ENCODE measurements at regions not wholly inside any gene's neighbourhood (a gene's known extent, or its start where the extent isn't known, plus 50 kb on each side); places are given as distances from the start of the nearest gene placed in this dataset.
"Not testable (repeated sequence)": the region's sequence is repeated elsewhere in the genome, so short reads cannot be mapped to it uniquely, and the experiment has no call there.

GRCh38 chr2:194062401-194062800, 1594.6 kb upstream of the SLC39A10 start:
- H3K4me3 ChIP-seq (ENCODE audit: insufficient read depth, low read depth, low read length): no peak overlapping the region
- WGBS, 2 experiments: 97 to 98% methylated on average over 3 of the region's 3 CpGs
- H3K27ac ChIP-seq (ENCODE audit: insufficient read depth, low read depth, low read length, poor library complexity, severe bottlenecking): no peak overlapping the region

GRCh38 chr2:194060269-194060668, 1596.8 kb upstream of the SLC39A10 start:
- no peak overlapping the region for H3K27ac ChIP-seq (ENCODE audit: insufficient read depth, low read depth, low read length, poor library complexity, severe bottlenecking)
- WGBS, 2 experiments: 91 to 96% methylated on average over 3 of the region's 3 CpGs
- no peaks in the 10 kb centered on the region for H3K36me3 ChIP-seq (ENCODE audit: control insufficient read depth, insufficient read depth, low read length)
- no peak overlapping the region for H3K4me3 ChIP-seq (ENCODE audit: insufficient read depth, low read depth, low read length)
- no peaks in the 10 kb centered on the region for H3K27me3 ChIP-seq (ENCODE audit: control insufficient read depth, insufficient read depth, low read length, poor library complexity, severe bottlenecking)
- H3K4me1 ChIP-seq (ENCODE audit: control insufficient read depth, insufficient read depth, low read length): no peaks in the 10 kb centered on the region
- no peaks in the 10 kb centered on the region for H3K9me3 ChIP-seq (ENCODE audit: control insufficient read depth, low read length)

More at GRCh38 chr2:194062401-194062800, 1594.6 kb upstream of the SLC39A10 start:
- H3K27me3 ChIP-seq (ENCODE audit: control insufficient read depth, insufficient read depth, low read length, poor library complexity, severe bottlenecking): no peaks in the 10 kb centered on the region
- no peaks in the 10 kb centered on the region for H3K9me3 ChIP-seq (ENCODE audit: control insufficient read depth, low read length)
- no peaks in the 10 kb centered on the region for H3K36me3 ChIP-seq (ENCODE audit: control insufficient read depth, insufficient read depth, low read length)
- H3K4me1 ChIP-seq (ENCODE audit: control insufficient read depth, insufficient read depth, low read length): no peaks in the 10 kb centered on the region

GRCh38 chr2:194054313-194054712, 1602.7 kb upstream of the SLC39A10 start:
- no peak overlapping the region for H3K27ac ChIP-seq (ENCODE audit: insufficient read depth, low read depth, low read length, poor library complexity, severe bottlenecking)
- H3K9me3 ChIP-seq (ENCODE audit: control insufficient read depth, low read length): no peaks in the 10 kb centered on the region
- no peaks in the 10 kb centered on the region for H3K27me3 ChIP-seq (ENCODE audit: control insufficient read depth, insufficient read depth, low read length, poor library complexity, severe bottlenecking)
- H3K4me1 ChIP-seq (ENCODE audit: control insufficient read depth, insufficient read depth, low read length): no peaks in the 10 kb centered on the region
- no peaks in the 10 kb centered on the region for H3K36me3 ChIP-seq (ENCODE audit: control insufficient read depth, insufficient read depth, low read length)
- H3K4me3 ChIP-seq (ENCODE audit: insufficient read depth, low read depth, low read length): no peak overlapping the region

GRCh38 chr2:194044321-194044720, 1612.7 kb upstream of the SLC39A10 start:
- Histone ChIP-seq H3K9me3 (ENCODE audit: control insufficient read depth, low read length) (no peaks in the 10 kb centered on the region), H3K4me3 (ENCODE audit: insufficient read depth, low read depth, low read length) (no peak overlapping the region), H3K36me3 (ENCODE audit: control insufficient read depth, insufficient read depth, low read length) (no peaks in the 10 kb centered on the region), H3K27ac (ENCODE audit: insufficient read depth, low read depth, low read length, poor library complexity, severe bottlenecking) (no peak overlapping the region), H3K27me3 (ENCODE audit: control insufficient read depth, insufficient read depth, low read length, poor library complexity, severe bottlenecking) (no peaks in the 10 kb centered on the region), H3K4me1 (ENCODE audit: control insufficient read depth, insufficient read depth, low read length) (no peaks in the 10 kb centered on the region)
- 96 to 98% methylated on average over 1 of the region's 1 CpG for WGBS, 2 experiments

- H3K9me3 ChIP-seq (ENCODE audit: control insufficient read depth, low read length); H3K27ac ChIP-seq (ENCODE audit: insufficient read depth, low read depth, low read length, poor library complexity, severe bottlenecking); H3K27me3 ChIP-seq (ENCODE audit: control insufficient read depth, insufficient read depth, low read length, poor library complexity, severe bottlenecking); H3K4me3 ChIP-seq (ENCODE audit: insufficient read depth, low read depth, low read length); H3K4me1 ChIP-seq (ENCODE audit: control insufficient read depth, insufficient read depth, low read length); H3K36me3 ChIP-seq (ENCODE audit: control insufficient read depth, insufficient read depth, low read length): not testable (repeated sequence)
- WGBS, 2 experiments: 93% methylated on average over 5 of the region's 5 CpGs
Measured at GRCh38 chr2:194021130-194021529, 1635.9 kb upstream of the SLC39A10 start.

GRCh38 chr2:194020155-194020554, 1636.9 kb upstream of the SLC39A10 start:
- Histone ChIP-seq H3K9me3 (ENCODE audit: control insufficient read depth, low read length) (no peaks in the 10 kb centered on the region), H3K27me3 (ENCODE audit: control insufficient read depth, insufficient read depth, low read length, poor library complexity, severe bottlenecking) (no peaks in the 10 kb centered on the region), H3K4me1 (ENCODE audit: control insufficient read depth, insufficient read depth, low read length) (no peaks in the 10 kb centered on the region), H3K27ac (ENCODE audit: insufficient read depth, low read depth, low read length, poor library complexity, severe bottlenecking) (no peak overlapping the region), H3K36me3 (ENCODE audit: control insufficient read depth, insufficient read depth, low read length) (no peaks in the 10 kb centered on the region), H3K4me3 (ENCODE audit: insufficient read depth, low read depth, low read length) (no peak overlapping the region)
- WGBS, 2 experiments: 95 to 96% methylated on average over 21 of the region's 21 CpGs

GRCh38 chr2:194015751-194016150, 1641.3 kb upstream of the SLC39A10 start:
- no peak overlapping the region for H3K4me3 ChIP-seq (ENCODE audit: insufficient read depth, low read depth, low read length)
- H3K27me3 ChIP-seq (ENCODE audit: control insufficient read depth, insufficient read depth, low read length, poor library complexity, severe bottlenecking): no peaks in the 10 kb centered on the region
- H3K9me3 ChIP-seq (ENCODE audit: control insufficient read depth, low read length): no peaks in the 10 kb centered on the region
- H3K36me3 ChIP-seq (ENCODE audit: control insufficient read depth, insufficient read depth, low read length): no peaks in the 10 kb centered on the region
- H3K4me1 ChIP-seq (ENCODE audit: control insufficient read depth, insufficient read depth, low read length): no peaks in the 10 kb centered on the region
- H3K27ac ChIP-seq (ENCODE audit: insufficient read depth, low read depth, low read length, poor library complexity, severe bottlenecking): no peak overlapping the region

- Histone ChIP-seq H3K36me3 (ENCODE audit: control insufficient read depth, insufficient read depth, low read length) (no peaks in the 10 kb centered on the region), H3K27me3 (ENCODE audit: control insufficient read depth, insufficient read depth, low read length, poor library complexity, severe bottlenecking) (no peaks in the 10 kb centered on the region), H3K27ac (ENCODE audit: insufficient read depth, low read depth, low read length, poor library complexity, severe bottlenecking) (no peak overlapping the region), H3K4me1 (ENCODE audit: control insufficient read depth, insufficient read depth, low read length) (no peaks in the 10 kb centered on the region), H3K4me3 (ENCODE audit: insufficient read depth, low read depth, low read length) (no peak overlapping the region), H3K9me3 (ENCODE audit: control insufficient read depth, low read length) (no peaks in the 10 kb centered on the region)
- WGBS, 2 experiments: 100% methylated on average over 2 of the region's 2 CpGs; no CpG with 5 or more reads in 1 of the 2 experiments
Measured at GRCh38 chr2:194014639-194015038, 1642.4 kb upstream of the SLC39A10 start.

GRCh38 chr2:194004590-194005206, 1652.3 kb upstream of the SLC39A10 start:
- Histone ChIP-seq H3K4me1 (ENCODE audit: control insufficient read depth, insufficient read depth, low read length) (no peaks in the 10 kb centered on the region), H3K9me3 (ENCODE audit: control insufficient read depth, low read length) (no peaks in the 10 kb centered on the region), H3K27me3 (ENCODE audit: control insufficient read depth, insufficient read depth, low read length, poor library complexity, severe bottlenecking) (no peaks in the 10 kb centered on the region), H3K36me3 (ENCODE audit: control insufficient read depth, insufficient read depth, low read length) (no peaks in the 10 kb centered on the region), H3K27ac (ENCODE audit: insufficient read depth, low read depth, low read length, poor library complexity, severe bottlenecking) (no peak overlapping the region), H3K4me3 (ENCODE audit: insufficient read depth, low read depth, low read length) (no peak overlapping the region)
- WGBS, 2 experiments: 100% methylated on average over 2 of the region's 2 CpGs; no CpG with 5 or more reads in 1 of the 2 experiments

GRCh38 chr2:194003911-194004310, 1653.1 kb upstream of the SLC39A10 start:
- WGBS, 2 experiments: 90% methylated on average over 2 of the region's 2 CpGs; no CpG with 5 or more reads in 1 of the 2 experiments
- no peaks in the 10 kb centered on the region for H3K9me3 ChIP-seq (ENCODE audit: control insufficient read depth, low read length)
- no peak overlapping the region for H3K4me3 ChIP-seq (ENCODE audit: insufficient read depth, low read depth, low read length)
- no peak overlapping the region for H3K27ac ChIP-seq (ENCODE audit: insufficient read depth, low read depth, low read length, poor library complexity, severe bottlenecking)
- H3K36me3 ChIP-seq (ENCODE audit: control insufficient read depth, insufficient read depth, low read length): no peaks in the 10 kb centered on the region
- H3K27me3 ChIP-seq (ENCODE audit: control insufficient read depth, insufficient read depth, low read length, poor library complexity, severe bottlenecking): no peaks in the 10 kb centered on the region
- no peaks in the 10 kb centered on the region for H3K4me1 ChIP-seq (ENCODE audit: control insufficient read depth, insufficient read depth, low read length)
